Germinal center (tissue), 1 donor: ENCODE measurements at regions not wholly inside any gene's neighbourhood (a gene's known extent, or its start where the extent isn't known, plus 50 kb on each side); places are given as distances from the start of the nearest gene placed in this dataset.
"Not testable (repeated sequence)": the region's sequence is repeated elsewhere in the genome, so short reads cannot be mapped to it uniquely, and the experiment has no call there.

Experiments used
- DNase-seq: peaks from one replicate; pipeline ENCODE4 v3.0.0; 2012; ENCODE audit warnings: mixed read lengths, low spot score

GRCh38 chr9:41839786-41840185 lies 289.4 kb downstream of the CNTNAP3B start:
- not testable (repeated sequence) for DNase-seq

- DNase-seq, result not testable (repeated sequence)
Measured at GRCh38 chr9:41838953-41839352, 290.3 kb downstream of the CNTNAP3B start.

- not testable (repeated sequence) for DNase-seq
Measured at GRCh38 chr9:41838562-41838851, 290.7 kb downstream of the CNTNAP3B start.

GRCh38 chr9:41837684-41838561 lies 291.3 kb downstream of the CNTNAP3B start:
- not testable (repeated sequence) for DNase-seq

GRCh38 chr9:41833108-41833507 lies 296.1 kb downstream of the CNTNAP3B start:
- not testable (repeated sequence) for DNase-seq

- DNase-seq, result not testable (repeated sequence)
Measured at GRCh38 chr9:41824723-41825122, 304.5 kb downstream of the CNTNAP3B start.

GRCh38 chr9:41802706-41803105 lies 326.5 kb downstream of the CNTNAP3B start:
- not testable (repeated sequence) for DNase-seq

- DNase-seq, result not testable (repeated sequence)
Measured at GRCh38 chr9:41798684-41799083, 330.5 kb downstream of the CNTNAP3B start.

- not testable (repeated sequence) for DNase-seq
Measured at GRCh38 chr9:41790719-41791363, 338.4 kb downstream of the CNTNAP3B start.

GRCh38 chr9:41790007-41790406 lies 339.2 kb downstream of the CNTNAP3B start:
- DNase-seq, result not testable (repeated sequence)

- not testable (repeated sequence) for DNase-seq
Measured at GRCh38 chr9:41789387-41789786, 339.8 kb downstream of the CNTNAP3B start.

GRCh38 chr9:41787951-41788350 lies 341.3 kb downstream of the CNTNAP3B start:
- DNase-seq, result not testable (repeated sequence)

GRCh38 chr9:41787270-41787669 lies 342.0 kb downstream of the CNTNAP3B start:
- not testable (repeated sequence) for DNase-seq

- DNase-seq, result not testable (repeated sequence)
Measured at GRCh38 chr9:41784006-41784405, 345.2 kb downstream of the CNTNAP3B start.

- DNase-seq, result not testable (repeated sequence)
Measured at GRCh38 chr9:41783070-41783810, 346.0 kb downstream of the CNTNAP3B start.

- DNase-seq, result not testable (repeated sequence)
Measured at GRCh38 chr9:41781899-41782298, 347.3 kb downstream of the CNTNAP3B start.

GRCh38 chr9:41779897-41780406 lies 349.3 kb downstream of the CNTNAP3B start:
- not testable (repeated sequence) for DNase-seq

GRCh38 chr9:41779192-41779591 lies 350.0 kb downstream of the CNTNAP3B start:
- not testable (repeated sequence) for DNase-seq

GRCh38 chr9:41778535-41779071 lies 350.6 kb downstream of the CNTNAP3B start:
- DNase-seq, result not testable (repeated sequence)

GRCh38 chr9:41777536-41777935 lies 351.7 kb downstream of the CNTNAP3B start:
- not testable (repeated sequence) for DNase-seq

GRCh38 chr9:41772541-41772940 lies 356.7 kb downstream of the CNTNAP3B start:
- DNase-seq, result not testable (repeated sequence)

GRCh38 chr9:41771693-41772092 lies 357.5 kb downstream of the CNTNAP3B start:
- not testable (repeated sequence) for DNase-seq
